Activated CD4-positive, alpha-beta memory T cell treated with anti-CD3 and anti-CD28 coated beads for 36 hours (primary cell): ENCODE measurements at regions not wholly inside any gene's neighbourhood (a gene's known extent, or its start where the extent isn't known, plus 50 kb on each side); places are given as distances from the start of the nearest gene placed in this dataset.
"Not testable (repeated sequence)": the region's sequence is repeated elsewhere in the genome, so short reads cannot be mapped to it uniquely, and the experiment has no call there.

Experiments used
- CTCF ChIA-PET: fragments of 350-600 bp; sonication (Branson Sonifier 250); formaldehyde crosslinking; loops from one replicate; lab custom pipeline; 2021; ENCODE audit warnings: antibody characterized with exemption, inconsistent platforms; lab: Charles Lee
- POLR2A ChIA-PET: fragments of 350-600 bp; sonication (Branson Sonifier 250); formaldehyde crosslinking; loops from one replicate; lab custom pipeline; 2021; ENCODE audit warnings: antibody characterized with exemption; lab: Charles Lee
- DNase-seq: peaks from one replicate; pipeline ENCODE4 v3.0.0-alpha.2; 2020
- H3K27ac Mint-ChIP-seq: one replicate; pipeline ENCODE4 v1.8.0; 2021; ENCODE audit warnings: mixed read lengths
- H3K27me3 Mint-ChIP-seq: one replicate; pipeline ENCODE4 v1.8.0; 2021; ENCODE audit warnings: mixed read lengths
- H3K36me3 Mint-ChIP-seq: one replicate; pipeline ENCODE4 v1.8.0; 2021; ENCODE audit warnings: mixed read lengths
- H3K4me1 Mint-ChIP-seq: one replicate; pipeline ENCODE4 v1.8.0; 2021; ENCODE audit warnings: low read depth, mixed read lengths
- H3K4me3 Mint-ChIP-seq: one replicate; pipeline ENCODE4 v1.8.0; 2021; ENCODE audit warnings: mild to moderate bottlenecking, mixed read lengths
- H3K9me3 Mint-ChIP-seq: one replicate; pipeline ENCODE4 v1.8.0; 2021; ENCODE audit warnings: mixed read lengths
- intact Hi-C: fragments of 100-400 bp; cut with micrococcal nuclease; formaldehyde crosslinking; loops from one replicate; pipeline ENCODE4 v1.15.1; 2023

GRCh38 chr9:86577420-86578333, 223.5 kb upstream of the TUT7 start:
- ChIA-PET POLR2A (no interaction called here), CTCF (no interaction called here)
- Mint-ChIP-seq H3K4me1 (no peaks in the 10 kb centered on the region), H3K27ac (no peak overlapping the region), H3K36me3 (no peaks in the 10 kb centered on the region), H3K4me3 (no peak overlapping the region), H3K9me3 (no peaks in the 10 kb centered on the region), H3K27me3 (peaks cover 2% of the 10 kb centered on the region)
- intact Hi-C loops, result no loop called here
- DNase-seq, result no peak

- no peak overlapping the region for H3K4me3 Mint-ChIP-seq
- DNase-seq, result no peak
- H3K9me3 Mint-ChIP-seq, result no peaks in the 10 kb centered on the region
- no peaks in the 10 kb centered on the region for H3K36me3 Mint-ChIP-seq
- intact Hi-C loops, result no loop called here
- ChIA-PET CTCF (no interaction called here), POLR2A (no interaction called here)
- H3K27me3 Mint-ChIP-seq, result no peaks in the 10 kb centered on the region
- H3K27ac Mint-ChIP-seq, result no peak overlapping the region
- no peaks in the 10 kb centered on the region for H3K4me1 Mint-ChIP-seq
Observed at GRCh38 chr9:86575825-86576525, 221.8 kb upstream of the TUT7 start.

DNA sequence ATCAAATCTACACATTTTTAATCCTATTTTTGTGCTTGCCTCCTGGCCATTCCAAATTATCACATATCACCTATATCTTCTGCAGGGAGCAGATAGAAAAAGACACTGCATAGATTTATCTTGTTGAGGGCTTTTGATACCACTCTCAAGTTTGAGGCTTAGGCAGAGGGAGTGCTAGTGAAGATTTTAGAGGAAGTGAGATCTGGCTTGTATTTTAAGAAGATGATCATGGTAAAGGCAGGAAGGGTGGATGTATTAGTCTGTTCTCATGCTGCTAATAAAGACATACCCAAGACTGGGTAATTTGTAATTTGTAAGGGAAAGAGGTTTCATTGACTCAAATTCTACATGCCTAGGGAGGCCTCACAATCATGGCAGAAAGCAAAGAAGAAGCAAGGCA, 220.9 kb upstream of the TUT7 start:
- ChIA-PET POLR2A (no interaction called here), CTCF (no interaction called here)
- no peak for DNase-seq
- no peak overlapping the region for H3K4me3 Mint-ChIP-seq
- no peaks in the 10 kb centered on the region for H3K27me3 Mint-ChIP-seq
- H3K36me3 Mint-ChIP-seq, result no peaks in the 10 kb centered on the region
- no peaks in the 10 kb centered on the region for H3K9me3 Mint-ChIP-seq
- H3K4me1 Mint-ChIP-seq, result no peaks in the 10 kb centered on the region
- intact Hi-C loops, result no loop called here
- H3K27ac Mint-ChIP-seq, result no peak overlapping the region

GRCh38 chr9:86573886-86574285, 219.7 kb upstream of the TUT7 start:
- ChIA-PET CTCF (no interaction called here), POLR2A (no interaction called here)
- Mint-ChIP-seq H3K27me3 (peaks cover under 1% of the 10 kb centered on the region), H3K27ac (no peak overlapping the region), H3K4me1 (no peaks in the 10 kb centered on the region), H3K36me3 (no peaks in the 10 kb centered on the region), H3K9me3 (peaks cover 3% of the 10 kb centered on the region), H3K4me3 (no peak overlapping the region)
- intact Hi-C loops, result no loop called here
- no peak for DNase-seq

GRCh38 chr9:86572904-86573303, 218.7 kb upstream of the TUT7 start:
- POLR2A ChIA-PET, result no interaction called here
- Mint-ChIP-seq H3K4me1 (no peaks in the 10 kb centered on the region), H3K9me3 (peaks cover 3% of the 10 kb centered on the region), H3K4me3 (no peak overlapping the region), H3K27ac (no peak overlapping the region), H3K27me3 (peaks cover 6% of the 10 kb centered on the region), H3K36me3 (no peaks in the 10 kb centered on the region)
- CTCF ChIA-PET, result no interaction called here
- no peak for DNase-seq
- intact Hi-C loops, result no loop called here

DNA sequence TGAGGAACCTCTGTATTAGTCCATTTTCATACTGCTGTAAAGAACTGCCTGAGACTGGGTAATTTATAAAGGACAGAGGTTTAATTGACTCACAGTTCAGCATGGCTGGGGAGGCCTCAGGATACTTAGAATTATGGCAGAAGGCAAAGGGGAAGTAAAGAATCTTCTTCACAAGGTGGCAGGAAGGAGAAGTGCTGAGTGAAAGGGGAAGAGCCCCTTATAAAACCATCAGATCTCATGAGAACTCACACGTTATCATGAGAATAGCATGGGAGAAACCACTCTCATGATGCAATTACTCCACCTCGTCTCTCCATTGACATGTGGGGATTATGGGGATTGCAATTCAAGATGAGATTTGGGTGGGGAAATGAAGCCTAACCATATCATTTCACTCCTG, 211.4 kb upstream of the TUT7 start:
- POLR2A ChIA-PET, H3K4me3 Mint-ChIP-seq, CTCF ChIA-PET, H3K27me3 Mint-ChIP-seq, intact Hi-C loops, H3K4me1 Mint-ChIP-seq, H3K27ac Mint-ChIP-seq, H3K36me3 Mint-ChIP-seq, DNase-seq: not testable (repeated sequence)
- H3K9me3 Mint-ChIP-seq, result peaks cover 11% of the 10 kb centered on the region

- Mint-ChIP-seq H3K27me3 (peaks cover 10% of the 10 kb centered on the region), H3K27ac (no peak overlapping the region), H3K36me3 (no peaks in the 10 kb centered on the region), H3K4me3 (no peak overlapping the region), H3K4me1 (no peaks in the 10 kb centered on the region), H3K9me3 (peaks cover 8% of the 10 kb centered on the region)
- ChIA-PET POLR2A (no interaction called here), CTCF (no interaction called here)
- intact Hi-C loops, result no loop called here
- DNase-seq, result no peak
Observed at GRCh38 chr9:86563936-86564335, 209.7 kb upstream of the TUT7 start.

DNA sequence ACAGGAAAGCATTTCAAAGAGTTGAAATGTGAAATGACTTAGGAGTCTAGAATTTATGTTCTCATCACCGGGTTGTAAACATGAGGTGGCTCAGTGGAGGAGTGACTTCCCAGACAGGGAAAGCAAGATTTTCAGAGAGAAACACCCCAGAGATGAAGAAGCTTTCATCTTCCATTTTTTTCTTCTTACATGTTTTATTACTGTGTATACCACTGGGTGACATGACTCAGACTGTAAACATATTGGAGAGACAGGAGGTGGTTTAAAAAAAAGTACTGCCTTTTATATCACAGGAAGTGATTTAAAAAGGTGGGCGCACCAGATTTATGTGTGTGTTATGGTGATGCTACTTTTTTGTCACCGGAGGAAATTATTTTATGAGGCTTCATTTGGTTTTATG, 209.1 kb upstream of the TUT7 start:
- CTCF ChIA-PET, result no interaction called here
- no peaks in the 10 kb centered on the region for H3K4me1 Mint-ChIP-seq
- no peak for DNase-seq
- H3K4me3 Mint-ChIP-seq, result no peak overlapping the region
- peaks cover 7% of the 10 kb centered on the region for H3K27me3 Mint-ChIP-seq
- intact Hi-C loops, result no loop called here
- POLR2A ChIA-PET, result no interaction called here
- peaks cover 8% of the 10 kb centered on the region for H3K9me3 Mint-ChIP-seq
- H3K36me3 Mint-ChIP-seq, result no peaks in the 10 kb centered on the region
- H3K27ac Mint-ChIP-seq, result no peak overlapping the region

- no peak for DNase-seq
- intact Hi-C loops, result no loop called here
- Mint-ChIP-seq H3K27ac (no peak overlapping the region), H3K27me3 (peaks cover 4% of the 10 kb centered on the region), H3K4me1 (no peaks in the 10 kb centered on the region), H3K9me3 (peaks cover 8% of the 10 kb centered on the region), H3K4me3 (no peak overlapping the region), H3K36me3 (no peaks in the 10 kb centered on the region)
- ChIA-PET POLR2A (no interaction called here), CTCF (no interaction called here)
Observed at GRCh38 chr9:86562691-86563090, 208.5 kb upstream of the TUT7 start.

DNA sequence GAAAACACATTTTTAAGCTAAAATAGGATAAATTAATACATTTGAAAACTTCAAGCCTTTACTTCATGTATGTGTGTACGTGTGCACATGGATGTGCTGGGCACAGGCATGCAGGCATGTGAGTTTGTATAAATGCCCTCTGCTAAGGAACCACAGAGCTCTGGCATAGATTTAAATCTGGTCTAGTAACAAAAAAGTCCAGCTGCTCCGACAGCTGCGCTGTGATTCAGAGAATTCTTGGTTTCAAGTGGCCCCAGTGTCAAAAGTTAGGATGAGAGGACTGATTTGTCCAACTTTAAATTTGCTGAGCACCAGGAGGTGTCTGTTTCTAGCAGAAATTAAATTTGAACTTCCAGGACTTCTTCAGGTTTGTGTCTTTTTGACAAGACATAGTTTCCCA, 203.7 kb upstream of the TUT7 start:
- Mint-ChIP-seq H3K36me3 (no peaks in the 10 kb centered on the region), H3K4me1 (no peaks in the 10 kb centered on the region), H3K27me3 (peaks cover 1% of the 10 kb centered on the region), H3K27ac (no peak overlapping the region), H3K4me3 (no peak overlapping the region), H3K9me3 (no peaks in the 10 kb centered on the region)
- intact Hi-C loops, result no loop called here
- CTCF ChIA-PET, result no interaction called here
- POLR2A ChIA-PET, result no interaction called here
- DNase-seq, result no peak

GRCh38 chr9:86557063-86557766, 203.0 kb upstream of the TUT7 start:
- no peak for DNase-seq
- no peak overlapping the region for H3K27ac Mint-ChIP-seq
- H3K36me3 Mint-ChIP-seq, result no peaks in the 10 kb centered on the region
- H3K4me1 Mint-ChIP-seq, result no peaks in the 10 kb centered on the region
- H3K4me3 Mint-ChIP-seq, result no peak overlapping the region
- peaks cover 3% of the 10 kb centered on the region for H3K27me3 Mint-ChIP-seq
- ChIA-PET POLR2A (no interaction called here), CTCF (no interaction called here)
- intact Hi-C loops, result no loop called here
- H3K9me3 Mint-ChIP-seq, result no peaks in the 10 kb centered on the region

DNA sequence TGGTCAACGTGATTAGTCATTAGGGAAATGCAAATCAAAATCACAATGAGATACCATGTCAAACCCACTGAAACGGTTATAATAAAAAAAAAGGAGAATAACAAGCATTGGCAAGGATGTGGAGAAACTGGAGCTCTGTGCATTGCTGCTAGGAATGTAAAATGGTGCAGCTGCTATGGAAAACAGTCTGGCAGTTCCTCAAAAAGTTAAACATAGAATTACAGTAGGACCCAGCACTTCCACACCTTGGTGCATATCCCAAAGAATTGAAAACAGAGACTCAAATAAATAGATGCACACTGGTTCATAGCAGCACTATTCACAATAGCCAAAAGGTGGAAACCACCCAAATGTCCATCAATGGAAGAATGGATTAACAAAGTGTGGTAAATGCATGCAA, 201.5 kb upstream of the TUT7 start:
- no peak for DNase-seq

More for the DNA sequence above, 201.5 kb upstream of the TUT7 start:
- peaks cover 3% of the 10 kb centered on the region for H3K27me3 Mint-ChIP-seq
- H3K27ac Mint-ChIP-seq, result no peak overlapping the region
- ChIA-PET POLR2A (no interaction called here), CTCF (no interaction called here)
- H3K4me1 Mint-ChIP-seq, result no peaks in the 10 kb centered on the region
- H3K9me3 Mint-ChIP-seq, result no peaks in the 10 kb centered on the region
- intact Hi-C loops, result no loop called here
- H3K4me3 Mint-ChIP-seq, result no peak overlapping the region
- H3K36me3 Mint-ChIP-seq, result no peaks in the 10 kb centered on the region
